NCI-H526 treated with DMSO at 0.1 percent for 48 hours (cell line): ENCODE measurements at regions not wholly inside any gene's neighbourhood (a gene's known extent, or its start where the extent isn't known, plus 50 kb on each side); places are given as distances from the start of the nearest gene placed in this dataset.
A peak's percentile ranks its signal among the peaks of the same experiment; 100 is the strongest.

Source experiments
- DNase-seq: peaks from one replicate; lab custom pipeline; 2025; lab: John Stamatoyannopoulos, UW

DNA sequence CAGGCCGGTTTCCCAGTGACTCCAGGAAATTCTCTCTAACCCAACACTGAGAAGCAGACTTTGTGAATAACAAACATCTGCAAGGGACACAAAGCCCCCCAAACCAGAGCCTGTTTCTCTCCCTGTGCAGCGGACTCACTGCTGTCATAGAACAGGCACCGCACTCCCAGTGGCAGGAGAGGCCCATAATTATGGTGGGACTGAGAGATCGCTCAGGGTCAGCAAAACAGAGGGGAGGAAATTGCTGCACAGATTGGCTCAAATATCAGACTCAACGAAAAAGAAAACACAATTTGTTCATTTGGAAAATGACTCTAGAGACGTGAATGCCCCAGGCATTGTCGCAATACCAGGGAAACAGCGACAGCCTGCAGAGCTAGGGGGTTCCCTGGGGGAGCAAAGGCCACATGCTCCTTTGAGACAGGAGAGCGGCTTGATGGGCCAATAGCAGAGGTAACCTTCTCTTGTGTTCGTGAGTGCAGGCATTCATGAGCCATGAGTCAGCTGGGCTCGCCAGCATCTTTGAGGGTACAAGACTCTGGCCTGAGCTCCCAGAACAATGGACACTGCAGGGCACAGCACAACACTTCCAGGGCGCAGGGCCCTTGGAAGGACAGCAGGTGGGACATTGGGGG, 143.3 kb upstream of the KLHL29 start:
- no peak for DNase-seq

- DNase-seq = no peak
Observed at GRCh38 chr2:23243073-23243659, 141.8 kb upstream of the KLHL29 start.

DNA sequence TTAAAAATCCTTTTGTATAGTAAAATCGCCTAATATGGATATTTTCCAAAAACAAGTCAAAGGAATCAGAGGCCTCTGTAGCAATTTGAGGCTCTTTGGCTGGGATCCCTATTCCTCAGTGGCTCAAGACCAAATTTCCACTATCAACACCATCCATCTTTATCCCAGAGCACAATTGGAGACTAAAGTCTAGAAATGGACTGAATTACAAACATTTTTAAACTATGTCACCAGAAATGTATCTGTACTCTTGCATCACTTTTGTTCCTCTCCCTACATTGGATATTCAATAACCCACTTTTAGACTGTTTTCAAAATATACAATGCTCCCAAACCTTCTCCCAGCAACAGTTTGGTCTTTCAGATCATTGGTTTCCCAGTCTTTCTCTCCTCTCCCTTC, 140.4 kb upstream of the KLHL29 start:
- DNase-seq = no peak

GRCh38 chr2:23246992-23247683, 137.8 kb upstream of the KLHL29 start:
- DNase-seq = no peak

DNA sequence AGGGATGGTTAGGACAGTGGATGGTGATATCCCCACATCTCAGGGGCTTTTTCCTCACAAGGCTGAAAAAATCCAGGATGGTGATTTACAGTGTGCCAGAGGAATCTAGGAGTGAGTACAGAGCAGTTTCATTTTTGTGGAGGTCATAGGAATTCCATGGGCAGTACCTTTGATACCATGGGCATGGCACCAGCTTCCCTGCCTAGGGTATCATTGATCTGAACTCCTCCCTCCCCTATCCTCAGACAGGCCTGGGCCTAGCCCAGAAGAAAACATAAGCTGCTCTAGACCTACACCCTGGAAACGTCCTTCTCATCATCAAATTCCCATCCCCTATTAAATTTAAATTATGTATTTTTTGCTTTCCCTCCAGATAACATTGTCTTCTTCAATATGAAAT, 136.3 kb upstream of the KLHL29 start:
- no peak for DNase-seq

- no peak for DNase-seq
Observed at GRCh38 chr2:23249348-23249747, 135.6 kb upstream of the KLHL29 start.

DNA sequence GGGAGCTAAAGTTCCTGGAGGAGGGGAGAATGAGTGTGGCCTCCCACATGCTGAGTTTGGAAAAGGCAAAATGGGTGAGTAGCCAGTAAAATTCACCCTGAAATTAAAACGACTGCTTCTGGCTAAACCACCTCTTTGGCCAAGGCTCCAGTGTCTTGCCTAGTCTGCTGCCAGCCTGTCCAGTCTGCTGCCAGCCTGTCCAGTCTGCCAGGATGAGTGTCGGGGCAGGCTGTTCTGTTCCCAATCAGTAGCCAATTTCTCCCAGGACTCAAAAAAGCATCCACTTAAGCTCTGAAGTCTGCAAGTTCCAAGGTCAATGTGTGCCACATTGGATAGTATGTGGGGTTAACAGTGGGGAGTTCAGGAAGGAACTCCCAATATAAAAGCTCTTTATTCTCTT, 134.6 kb upstream of the KLHL29 start:
- no peak for DNase-seq

DNA sequence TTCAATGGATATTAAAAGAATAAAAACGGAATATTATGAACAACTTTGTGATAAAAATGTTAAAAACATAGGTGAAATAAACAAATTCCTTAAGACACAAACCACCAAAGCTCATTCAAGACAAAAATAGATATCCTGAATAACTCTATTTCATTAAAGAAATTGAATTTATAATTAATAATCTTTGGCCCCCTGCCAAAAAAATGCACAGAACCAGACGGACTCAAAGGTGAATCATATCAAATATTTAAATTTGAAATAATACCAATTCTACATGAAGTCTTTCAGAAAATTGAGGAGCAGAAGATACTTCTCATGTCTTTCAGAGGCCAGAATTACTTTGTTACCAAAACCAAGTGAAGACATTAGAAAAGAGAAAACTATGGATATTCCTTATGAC, 128.3 kb upstream of the KLHL29 start:
- DNase-seq = no peak

DNA sequence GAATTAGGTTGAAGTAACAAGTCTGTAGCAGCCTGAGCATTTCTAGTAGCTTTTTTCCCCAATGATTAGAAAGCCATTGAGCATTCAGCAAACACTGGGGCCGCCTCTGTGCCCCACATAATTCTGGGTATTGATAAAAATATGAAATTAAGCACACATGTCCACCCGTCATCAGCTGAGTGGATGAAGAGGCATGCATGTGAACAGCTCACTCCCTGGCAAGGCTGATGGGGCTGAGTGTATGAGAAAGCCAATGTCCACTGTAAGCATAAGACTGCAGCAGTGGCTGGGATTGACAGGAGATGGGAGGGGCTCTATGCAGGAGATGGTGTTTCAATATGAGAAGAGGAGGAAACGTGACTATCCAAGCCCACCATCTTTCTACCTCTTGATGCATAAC, 124.4 kb upstream of the KLHL29 start:
- no peak for DNase-seq

- no peak for DNase-seq
Observed at GRCh38 chr2:23268467-23269263, 116.3 kb upstream of the KLHL29 start.

DNA sequence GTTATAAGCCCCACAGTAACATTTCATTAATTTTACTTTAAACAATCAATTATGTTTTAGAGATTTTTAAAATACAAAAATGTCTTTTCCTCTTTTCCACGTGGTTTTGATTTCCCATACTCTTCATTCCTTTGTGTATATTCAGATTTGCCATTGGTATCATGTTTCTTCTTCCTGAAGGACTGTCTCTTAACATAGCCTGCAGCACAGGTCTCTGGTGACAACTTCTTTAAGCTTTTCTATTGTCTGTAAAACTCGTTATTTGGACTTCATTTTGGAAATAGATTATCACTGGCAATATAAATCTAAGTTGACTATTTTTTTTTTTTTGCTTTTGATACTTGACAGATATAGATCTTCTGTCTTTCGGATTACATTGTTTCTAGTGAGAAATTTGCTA, 115.2 kb upstream of the KLHL29 start:
- DNase-seq = peak; percentile 3

- DNase-seq = no peak
Observed at GRCh38 chr2:23270810-23271209, 114.2 kb upstream of the KLHL29 start.

DNA sequence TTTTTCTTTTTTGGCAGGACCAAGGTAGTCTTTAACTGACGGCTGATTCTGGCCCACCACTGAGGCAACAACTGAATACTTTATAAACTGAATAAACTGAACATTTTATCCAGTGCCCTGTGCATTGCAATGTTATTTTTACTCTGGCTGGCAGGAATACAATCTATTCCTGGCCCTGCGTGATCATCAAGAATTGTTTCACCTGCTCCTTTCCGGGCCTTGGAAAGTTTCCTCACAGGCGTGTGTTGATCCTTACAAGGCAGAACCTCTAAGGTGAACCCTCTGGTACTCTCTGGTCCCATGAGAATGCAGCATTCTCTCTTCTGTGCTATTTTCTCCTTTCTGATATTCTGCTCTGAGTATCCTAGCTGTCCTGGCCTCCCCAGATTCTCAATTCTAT, 113.7 kb upstream of the KLHL29 start:
- no peak for DNase-seq

DNA sequence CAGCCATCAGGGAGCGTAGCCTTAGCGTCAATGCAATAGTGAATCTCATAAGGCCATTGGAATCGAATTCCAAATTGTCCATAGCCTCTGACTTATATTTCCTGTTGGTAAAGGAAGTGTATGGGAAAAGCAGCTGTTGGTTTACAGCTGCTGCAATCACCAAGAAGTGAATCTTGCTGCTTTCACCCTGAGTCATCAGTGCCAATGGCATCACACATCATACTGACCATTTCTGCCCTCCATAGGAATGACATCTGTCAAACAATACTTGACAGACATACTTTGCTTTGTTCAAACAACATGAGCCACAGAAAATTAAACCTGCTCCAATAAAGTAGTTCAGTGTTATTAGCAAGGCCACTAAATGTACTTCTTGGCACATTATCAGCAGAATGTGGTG, 111.2 kb upstream of the KLHL29 start:
- no peak for DNase-seq

GRCh38 chr2:23280401-23280800, 104.6 kb upstream of the KLHL29 start:
- no peak for DNase-seq

GRCh38 chr2:23283653-23284052, 101.3 kb upstream of the KLHL29 start:
- DNase-seq = no peak

- DNase-seq = no peak
Observed at GRCh38 chr2:23285091-23285800, 99.7 kb upstream of the KLHL29 start.

DNA sequence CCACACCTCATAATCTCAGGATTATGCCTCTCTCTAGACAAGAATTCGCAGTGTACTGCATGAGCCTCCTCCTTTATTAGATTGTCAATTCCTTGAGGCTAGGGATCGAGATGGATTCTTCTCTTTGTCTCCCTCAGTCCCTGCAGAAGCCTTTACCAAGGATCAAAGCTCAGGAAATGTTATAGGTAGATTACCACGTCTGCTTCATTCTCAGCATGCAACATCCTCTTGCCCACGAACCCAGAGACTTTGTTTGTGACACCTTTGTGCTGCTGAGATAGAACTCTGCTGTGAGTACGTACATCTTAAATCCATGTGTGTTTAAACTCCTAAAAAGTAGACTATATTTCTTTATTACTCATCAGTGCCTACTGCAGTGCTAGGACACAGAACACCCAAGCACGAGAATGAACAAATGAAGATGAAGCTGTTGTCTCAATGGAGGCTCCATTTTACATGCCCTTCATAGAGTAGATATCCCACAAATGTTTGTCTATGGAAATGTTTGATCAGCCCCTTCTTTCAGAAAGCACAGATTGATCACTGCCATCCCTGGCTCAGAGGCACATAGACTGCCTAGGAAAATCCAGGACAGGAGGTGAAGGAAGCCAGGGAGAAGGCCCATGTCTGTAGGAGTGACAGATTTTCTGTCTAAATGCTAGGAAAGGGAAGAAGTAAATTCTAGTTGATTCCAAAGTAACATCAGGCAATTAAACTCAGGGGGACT, 98.8 kb upstream of the KLHL29 start:
- no peak for DNase-seq

- DNase-seq = no peak
Observed at GRCh38 chr2:23286758-23287704, 97.9 kb upstream of the KLHL29 start.

- DNase-seq = no peak
Observed at GRCh38 chr2:23289671-23290070, 95.3 kb upstream of the KLHL29 start.
